Naive thymus-derived CD4-positive, alpha-beta T cell (primary cell): ENCODE measurements at regions not wholly inside any gene's neighbourhood (a gene's known extent, or its start where the extent isn't known, plus 50 kb on each side); places are given as distances from the start of the nearest gene placed in this dataset.

Experiments used
- ATAC-seq: fragments of 150-1000 bp; cut with Tn5 transposase; 2 replicates; pipeline ENCODE4 v1.10.0; 2021; ENCODE audit warnings: mild to moderate bottlenecking, moderate library complexity
- CTCF ChIA-PET: fragments of 350-600 bp; sonication (Branson Sonifier 250); formaldehyde crosslinking; loops from one replicate; lab custom pipeline; 2021; ENCODE audit warnings: antibody characterized with exemption; lab: Charles Lee
- POLR2A ChIA-PET: fragments of 350-600 bp; sonication (Branson Sonifier 250); formaldehyde crosslinking; loops from one replicate; lab custom pipeline; 2021; ENCODE audit warnings: antibody characterized with exemption, inconsistent platforms; lab: Charles Lee
- DNase-seq, 9 donors: peaks; one replicate each; pipeline versions ENCODE4 v3.0.0 to v3.0.0-alpha.2; 2020 to 2022; ENCODE audit warnings: mixed read lengths in 1 of 9
- H3K27ac ChIP-seq: one replicate; pipeline ENCODE4 v1.7.0; 2013; ENCODE audit warnings: mild to moderate bottlenecking, low read depth, low read length, moderate library complexity
- H3K27me3 ChIP-seq, 2 donors: one replicate each; pipeline ENCODE4 v1.7.0; 2013; ENCODE audit warnings: low read length in 2 of 2, mild to moderate bottlenecking in 2 of 2, moderate library complexity in 2 of 2; ENCODE audit not compliant: control insufficient read depth in 2 of 2, insufficient read depth in 2 of 2
- H3K36me3 ChIP-seq, 3 experiments: 1 replicate in 2 of 3; 2 replicates in 1 of 3; pipeline ENCODE4 v1.7.0; 2013; ENCODE audit warnings: low read length in 3 of 3, mild to moderate bottlenecking in 3 of 3, moderate library complexity in 1 of 3; ENCODE audit not compliant: insufficient read depth in 3 of 3, control insufficient read depth in 2 of 3
- H3K4me1 ChIP-seq, 2 donors: one replicate each; pipeline ENCODE4 v1.7.0; 2013; ENCODE audit warnings: low read length in 2 of 2, mild to moderate bottlenecking in 2 of 2, moderate library complexity in 1 of 2; ENCODE audit not compliant: control insufficient read depth in 2 of 2, insufficient read depth in 2 of 2
- H3K4me3 ChIP-seq: 2 replicates; pipeline ENCODE4 v1.7.0; 2013; ENCODE audit warnings: mild to moderate bottlenecking, low read length
- H3K9me3 ChIP-seq, 3 experiments: 1 replicate in 2 of 3; 2 replicates in 1 of 3; pipeline ENCODE4 v1.7.0; 2013; ENCODE audit warnings: low read length in 3 of 3; ENCODE audit not compliant: control insufficient read depth in 2 of 3
- H3K27ac Mint-ChIP-seq, 9 donors: one replicate each; pipeline ENCODE4 v1.8.0; 2020 to 2022; ENCODE audit warnings: mixed read lengths in 9 of 9, mild to moderate bottlenecking in 8 of 9, moderate library complexity in 5 of 9, inconsistent platforms in 2 of 9
- H3K27me3 Mint-ChIP-seq, 5 donors: one replicate each; pipeline ENCODE4 v1.8.0; 2021 to 2022; ENCODE audit warnings: mixed read lengths in 5 of 5, mild to moderate bottlenecking in 1 of 5
- H3K36me3 Mint-ChIP-seq, 5 donors: one replicate each; pipeline ENCODE4 v1.8.0; 2020 to 2022; ENCODE audit warnings: mixed read lengths in 5 of 5, mild to moderate bottlenecking in 3 of 5, inconsistent platforms in 1 of 5
- H3K4me1 Mint-ChIP-seq, 7 donors: one replicate each; pipeline ENCODE4 v1.8.0; 2020 to 2022; ENCODE audit warnings: mixed read lengths in 7 of 7, mild to moderate bottlenecking in 3 of 7, inconsistent platforms in 1 of 7
- H3K4me3 Mint-ChIP-seq, 10 donors: one replicate each; pipeline ENCODE4 v1.8.0; 2020 to 2022; ENCODE audit warnings: mild to moderate bottlenecking in 10 of 10, mixed read lengths in 10 of 10, moderate library complexity in 6 of 10, inconsistent platforms in 2 of 10
- H3K9me3 Mint-ChIP-seq, 11 donors: one replicate each; pipeline ENCODE4 v1.8.0; 2020 to 2022; ENCODE audit warnings: mixed read lengths in 11 of 11, mild to moderate bottlenecking in 4 of 11, inconsistent platforms in 1 of 11, moderate library complexity in 1 of 11
- intact Hi-C, 2 donors: fragments of 100-400 bp; cut with micrococcal nuclease; formaldehyde crosslinking; loops; one replicate each; pipeline ENCODE4 v1.15.1; 2023

GRCh38 chr5:105751908-105752307, 1918.8 kb downstream of the EFNA5 start:
- ChIA-PET CTCF (no interaction called here), POLR2A (no interaction called here)
- Mint-ChIP-seq H3K4me1 (no peaks in the 10 kb centered on the region), H3K27me3 (no peaks in the 10 kb centered on the region), H3K4me3 (no peak overlapping the region), H3K9me3 (peaks cover 0 to 6% (median 3%) of the 10 kb centered on the region in 11 donors), H3K27ac (no peak overlapping the region), H3K36me3 (no peaks in the 10 kb centered on the region)
- DNase-seq (no peak), ATAC-seq (no peak)
- H3K27me3 ChIP-seq, result no peaks in the 10 kb centered on the region
- H3K4me1 ChIP-seq, result no peaks in the 10 kb centered on the region
- no peaks in the 10 kb centered on the region for H3K9me3 ChIP-seq
- H3K4me3 ChIP-seq, result no peak overlapping the region
- intact Hi-C loops, result no loop called here
- no peaks in the 10 kb centered on the region for H3K36me3 ChIP-seq
- H3K27ac ChIP-seq, result no peak overlapping the region

DNA sequence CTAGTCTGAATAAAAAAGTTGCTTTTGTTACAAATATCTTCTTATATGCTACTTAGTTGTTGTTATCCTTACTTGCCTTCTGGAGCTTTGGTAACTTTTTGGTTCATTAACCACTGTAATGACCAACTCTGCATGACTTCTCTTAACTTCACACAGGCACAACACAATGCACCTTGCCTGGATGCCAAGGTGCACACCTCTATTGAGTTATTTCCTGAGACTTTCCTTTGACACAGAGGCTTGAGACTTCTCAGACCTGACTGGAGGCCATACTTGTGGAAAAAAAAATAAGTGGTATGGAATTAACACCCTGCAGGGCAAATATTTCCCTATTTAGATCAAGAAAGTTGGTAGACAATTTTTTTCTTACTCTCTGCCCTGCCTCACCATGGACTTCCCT, 1925.6 kb downstream of the EFNA5 start:
- ChIA-PET CTCF (no interaction called here), POLR2A (no interaction called here)
- Histone ChIP-seq H3K4me1 (no peaks in the 10 kb centered on the region), H3K36me3 (no peaks in the 10 kb centered on the region), H3K27ac (no peak overlapping the region), H3K9me3 (no peaks in the 10 kb centered on the region), H3K4me3 (no peak overlapping the region), H3K27me3 (no peaks in the 10 kb centered on the region)
- no peak for DNase-seq
- intact Hi-C loops, result no loop called here
- Mint-ChIP-seq H3K27ac (no peak overlapping the region), H3K36me3 (no peaks in the 10 kb centered on the region), H3K9me3 (peaks cover 0 to 13% (median 5%) of the 10 kb centered on the region in 11 donors), H3K4me1 (no peaks in the 10 kb centered on the region), H3K27me3 (no peaks in the 10 kb centered on the region), H3K4me3 (no peak overlapping the region)
- no peak for ATAC-seq

GRCh38 chr5:105740242-105740641, 1930.5 kb downstream of the EFNA5 start:
- POLR2A ChIA-PET, result no interaction called here

DNA sequence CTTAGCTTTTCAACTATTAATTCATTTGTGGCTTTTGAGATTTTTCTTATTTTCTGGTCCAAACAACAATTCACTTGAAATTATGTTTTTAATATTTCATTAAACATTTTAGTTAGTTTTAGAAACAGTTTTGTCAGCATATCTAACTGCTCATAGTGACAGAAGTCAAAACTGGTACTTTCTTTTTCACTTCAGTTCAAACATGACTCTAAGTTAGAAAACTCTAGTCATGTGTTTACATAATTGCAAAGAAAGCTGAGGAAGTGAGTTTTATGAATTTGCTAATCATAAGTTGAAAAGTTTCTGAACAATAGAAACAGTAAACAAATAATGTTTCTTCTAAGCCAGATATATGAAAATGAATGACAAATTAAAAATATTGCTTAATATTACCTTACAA, 1931.0 kb downstream of the EFNA5 start:
- peaks cover 0 to 21% (median 4%) of the 10 kb centered on the region in 11 donors for H3K9me3 Mint-ChIP-seq
- no peak for DNase-seq
- Histone ChIP-seq H3K9me3 (no peaks in the 10 kb centered on the region), H3K4me3 (no peak overlapping the region), H3K36me3 (no peaks in the 10 kb centered on the region), H3K4me1 (no peaks in the 10 kb centered on the region), H3K27me3 (no peaks in the 10 kb centered on the region), H3K27ac (no peak overlapping the region)
- H3K27me3 Mint-ChIP-seq, result no peaks in the 10 kb centered on the region
- H3K4me3 Mint-ChIP-seq, result no peak overlapping the region
- H3K27ac Mint-ChIP-seq, result no peak overlapping the region
- no peaks in the 10 kb centered on the region for H3K36me3 Mint-ChIP-seq
- CTCF ChIA-PET, result no interaction called here
- intact Hi-C loops, result no loop called here
- no peaks in the 10 kb centered on the region for H3K4me1 Mint-ChIP-seq
- POLR2A ChIA-PET, result no interaction called here
- ATAC-seq, result no peak

More at GRCh38 chr5:105740242-105740641, 1930.5 kb downstream of the EFNA5 start:
- H3K9me3 Mint-ChIP-seq, result peaks cover 0 to 23% (median 4%) of the 10 kb centered on the region in 11 donors
- H3K36me3 Mint-ChIP-seq, result no peaks in the 10 kb centered on the region
- no peak for ATAC-seq
- H3K4me3 Mint-ChIP-seq, result no peak overlapping the region
- H3K27me3 Mint-ChIP-seq, result no peaks in the 10 kb centered on the region
- H3K9me3 ChIP-seq, result no peaks in the 10 kb centered on the region
- CTCF ChIA-PET, result no interaction called here
- H3K4me3 ChIP-seq, result no peak overlapping the region
- no peaks in the 10 kb centered on the region for H3K4me1 ChIP-seq
- intact Hi-C loops, result no loop called here
- DNase-seq, result no peak
- no peaks in the 10 kb centered on the region for H3K36me3 ChIP-seq
- no peak overlapping the region for H3K27ac Mint-ChIP-seq
- no peaks in the 10 kb centered on the region for H3K27me3 ChIP-seq
- H3K4me1 Mint-ChIP-seq, result no peaks in the 10 kb centered on the region
- H3K27ac ChIP-seq, result no peak overlapping the region

- intact Hi-C loops, result no loop called here
- no peak overlapping the region for H3K4me3 ChIP-seq
- H3K36me3 ChIP-seq, result no peaks in the 10 kb centered on the region
- ChIA-PET POLR2A (no interaction called here), CTCF (no interaction called here)
- ATAC-seq (no peak), DNase-seq (no peak)
- Mint-ChIP-seq H3K27me3 (no peaks in the 10 kb centered on the region), H3K9me3 (peaks cover 0 to 16% (median 0%) of the 10 kb centered on the region in 11 donors), H3K4me3 (no peak overlapping the region), H3K36me3 (no peaks in the 10 kb centered on the region), H3K4me1 (no peaks in the 10 kb centered on the region), H3K27ac (no peak overlapping the region)
- H3K27me3 ChIP-seq, result no peaks in the 10 kb centered on the region
- H3K9me3 ChIP-seq, result no peaks in the 10 kb centered on the region
- no peak overlapping the region for H3K27ac ChIP-seq
- H3K4me1 ChIP-seq, result no peaks in the 10 kb centered on the region
Measured at GRCh38 chr5:105735704-105736103, 1935.0 kb downstream of the EFNA5 start.

DNA sequence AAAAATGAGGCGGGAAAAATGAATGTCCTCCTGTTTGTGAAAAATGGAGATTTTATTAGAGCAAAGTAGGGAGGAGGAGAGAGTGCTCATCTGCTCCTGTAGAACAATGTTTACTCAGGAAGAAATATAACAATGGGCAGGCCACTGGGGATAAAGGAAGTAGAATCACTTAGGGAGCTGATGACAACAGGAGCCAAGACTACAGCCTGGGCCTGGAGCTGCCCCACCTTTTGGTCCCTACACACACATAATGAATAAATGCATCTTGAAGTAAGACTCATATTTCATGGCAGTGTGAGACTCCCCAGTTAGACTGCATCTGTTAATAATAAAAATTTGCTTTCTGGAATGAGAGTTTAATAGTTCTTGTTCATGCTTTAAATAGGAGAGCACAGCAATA, 1939.8 kb downstream of the EFNA5 start:
- no peaks in the 10 kb centered on the region for H3K27me3 Mint-ChIP-seq
- Histone ChIP-seq H3K4me1 (no peaks in the 10 kb centered on the region), H3K36me3 (no peaks in the 10 kb centered on the region), H3K27ac (no peak overlapping the region), H3K4me3 (no peak overlapping the region), H3K9me3 (no peaks in the 10 kb centered on the region), H3K27me3 (no peaks in the 10 kb centered on the region)
- intact Hi-C loops, result no loop called here
- ChIA-PET CTCF (no interaction called here), POLR2A (no interaction called here)
- H3K9me3 Mint-ChIP-seq, result peaks cover 0 to 10% (median 0%) of the 10 kb centered on the region in 11 donors
- DNase-seq (no peak), ATAC-seq (no peak)
- peaks cover 0 to 3% (median 0%) of the 10 kb centered on the region in 5 donors for H3K36me3 Mint-ChIP-seq
- H3K4me1 Mint-ChIP-seq, result no peaks in the 10 kb centered on the region
- H3K4me3 Mint-ChIP-seq, result no peak overlapping the region
- H3K27ac Mint-ChIP-seq, result no peak overlapping the region

DNA sequence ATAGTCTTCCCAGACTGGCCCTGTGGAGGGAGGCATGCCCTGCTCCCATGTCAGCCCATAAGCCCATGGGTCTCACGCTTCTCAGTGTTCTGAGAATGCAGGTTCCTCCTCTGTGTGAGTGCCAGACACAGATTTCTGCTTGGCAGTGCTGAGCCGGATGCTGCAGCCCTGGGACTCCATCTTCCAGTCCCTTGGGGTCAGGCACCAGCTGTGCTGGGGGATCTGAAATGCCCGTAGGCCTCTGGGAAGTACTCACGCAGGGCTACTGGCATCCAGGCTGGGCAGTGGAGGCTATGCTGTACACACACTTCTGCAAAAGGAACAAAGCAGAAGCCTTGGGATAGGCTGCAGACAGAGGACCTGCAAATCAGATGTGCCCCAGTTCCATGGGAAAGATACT, 1944.6 kb downstream of the EFNA5 start:
- no peaks in the 10 kb centered on the region for H3K4me1 Mint-ChIP-seq
- H3K27me3 Mint-ChIP-seq, result no peaks in the 10 kb centered on the region
- ChIA-PET CTCF (no interaction called here), POLR2A (no interaction called here)
- intact Hi-C loops, result no loop called here
- peaks cover 0 to 3% (median 0%) of the 10 kb centered on the region in 5 donors for H3K36me3 Mint-ChIP-seq
- Histone ChIP-seq H3K4me3 (no peak overlapping the region), H3K27ac (no peak overlapping the region), H3K36me3 (no peaks in the 10 kb centered on the region), H3K4me1 (no peaks in the 10 kb centered on the region), H3K9me3 (peaks cover 0 to 8% (median 0%) of the 10 kb centered on the region in 3 experiments), H3K27me3 (no peaks in the 10 kb centered on the region)
- H3K27ac Mint-ChIP-seq, result no peak overlapping the region
- DNase-seq (no peak), ATAC-seq (no peak)
- H3K9me3 Mint-ChIP-seq, result peaks cover 0 to 27% (median 9%) of the 10 kb centered on the region in 11 donors
- no peak overlapping the region for H3K4me3 Mint-ChIP-seq
